NCI-H226 (cell line): ENCODE measurements at regions not wholly inside any gene's neighbourhood (a gene's known extent, or its start where the extent isn't known, plus 50 kb on each side); places are given as distances from the start of the nearest gene placed in this dataset.
"Not testable (repeated sequence)": the region's sequence is repeated elsewhere in the genome, so short reads cannot be mapped to it uniquely, and the experiment has no call there.

Experiments used
- DNase-seq: peaks from one replicate; pipeline ENCODE4 v3.0.0-alpha.2; 2015

GRCh38 chr12:97616946-97617345 is 154.3 kb downstream of the RMST start:
- DNase-seq: no peak

DNA sequence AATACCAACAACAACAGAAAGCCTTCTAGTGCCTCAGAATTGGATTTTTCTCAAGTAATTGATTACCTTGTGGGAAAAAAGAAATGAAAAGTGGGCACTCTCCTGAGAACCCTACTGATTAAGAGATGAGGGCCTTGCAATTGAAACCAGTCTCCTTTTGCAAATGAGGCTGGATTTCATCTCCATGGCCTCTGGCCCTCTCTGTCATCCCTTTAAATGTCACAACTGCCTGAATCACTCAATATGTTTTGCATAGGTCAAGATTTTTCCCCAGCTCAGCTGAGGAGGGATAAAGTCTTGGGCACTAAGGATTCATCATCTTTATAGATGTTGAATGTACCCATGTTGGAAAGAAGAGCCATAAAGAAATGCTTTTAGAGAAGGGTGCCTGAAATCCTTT is 166.4 kb downstream of the RMST start:
- no peak for DNase-seq

GRCh38 chr12:97629382-97629781 is 166.8 kb downstream of the RMST start:
- no peak for DNase-seq

- DNase-seq: no peak
Observed at GRCh38 chr12:97630356-97630755, 167.8 kb downstream of the RMST start.

- no peak for DNase-seq
Observed at GRCh38 chr12:97630875-97631274, 168.3 kb downstream of the RMST start.

- DNase-seq: no peak
Observed at GRCh38 chr12:97637770-97638169, 175.2 kb downstream of the RMST start.

GRCh38 chr12:97638739-97639138 is 176.1 kb downstream of the RMST start:
- DNase-seq: no peak

DNA sequence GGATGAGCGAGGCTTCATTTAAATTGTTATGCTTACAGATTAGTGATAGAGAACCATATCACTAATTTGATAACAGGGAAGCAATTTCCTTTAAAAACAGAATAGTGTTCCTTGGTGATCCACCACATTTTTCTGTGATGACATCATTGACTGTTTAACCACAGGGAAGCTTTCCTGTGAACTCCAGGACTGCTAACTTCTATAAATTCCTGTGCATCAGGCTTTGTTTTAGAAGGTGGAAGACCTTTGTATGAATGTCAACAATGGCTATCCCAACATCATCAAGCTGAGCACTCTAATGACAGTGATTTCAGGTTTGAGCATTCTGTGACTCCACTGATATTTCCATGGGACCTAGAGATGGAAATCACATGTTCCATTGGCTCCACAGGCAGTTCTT is 177.1 kb downstream of the RMST start:
- DNase-seq: no peak

GRCh38 chr12:97640826-97641225 is 178.2 kb downstream of the RMST start:
- no peak for DNase-seq

DNA sequence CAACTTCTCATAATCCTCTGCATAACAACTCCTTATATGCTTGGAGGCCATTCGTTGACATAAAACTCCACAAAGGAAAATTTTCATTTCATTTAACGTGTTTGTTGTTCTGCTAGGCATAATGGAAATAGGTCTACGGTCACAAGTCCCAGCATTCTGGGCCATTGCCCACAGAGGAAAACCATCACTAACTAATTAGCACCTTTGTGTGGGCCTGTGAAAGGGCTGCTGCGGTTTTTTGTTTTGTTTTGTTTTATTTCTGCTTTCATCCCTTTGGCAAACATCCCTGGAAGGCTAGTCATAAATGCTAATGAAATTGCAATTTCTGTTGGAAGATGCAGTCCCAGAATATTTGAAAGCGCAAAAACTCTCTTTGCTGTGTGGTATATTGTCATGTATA is 180.3 kb downstream of the RMST start:
- DNase-seq: no peak

- no peak for DNase-seq
Observed at GRCh38 chr12:97643924-97644323, 181.3 kb downstream of the RMST start.

- DNase-seq: no peak
Observed at GRCh38 chr12:97645726-97646125, 183.1 kb downstream of the RMST start.

- DNase-seq: no peak
Observed at GRCh38 chr12:97647142-97647541, 184.5 kb downstream of the RMST start.

- no peak for DNase-seq
Observed at GRCh38 chr12:97650242-97650641, 187.6 kb downstream of the RMST start.

DNA sequence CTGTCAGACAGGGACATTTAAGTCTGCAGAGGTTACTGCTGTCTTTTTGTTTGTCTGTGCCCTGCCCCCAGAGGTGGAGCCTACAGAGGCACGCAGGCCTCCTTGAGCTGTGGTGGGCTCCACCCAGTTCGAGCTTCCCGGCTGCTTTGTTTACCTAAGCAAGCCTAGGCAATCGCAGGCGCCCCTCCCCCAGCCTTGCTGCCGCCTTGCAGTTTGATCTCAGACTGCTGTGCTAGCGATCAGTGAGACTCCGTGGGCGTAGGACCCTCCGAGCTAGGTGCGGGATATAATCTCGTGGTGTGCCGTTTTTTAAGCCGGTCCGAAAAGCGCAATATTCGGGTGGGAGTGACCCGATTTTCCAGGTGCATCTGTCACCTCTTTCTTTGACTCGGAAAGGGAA is 193.9 kb downstream of the RMST start:
- DNase-seq: not testable (repeated sequence)

DNA sequence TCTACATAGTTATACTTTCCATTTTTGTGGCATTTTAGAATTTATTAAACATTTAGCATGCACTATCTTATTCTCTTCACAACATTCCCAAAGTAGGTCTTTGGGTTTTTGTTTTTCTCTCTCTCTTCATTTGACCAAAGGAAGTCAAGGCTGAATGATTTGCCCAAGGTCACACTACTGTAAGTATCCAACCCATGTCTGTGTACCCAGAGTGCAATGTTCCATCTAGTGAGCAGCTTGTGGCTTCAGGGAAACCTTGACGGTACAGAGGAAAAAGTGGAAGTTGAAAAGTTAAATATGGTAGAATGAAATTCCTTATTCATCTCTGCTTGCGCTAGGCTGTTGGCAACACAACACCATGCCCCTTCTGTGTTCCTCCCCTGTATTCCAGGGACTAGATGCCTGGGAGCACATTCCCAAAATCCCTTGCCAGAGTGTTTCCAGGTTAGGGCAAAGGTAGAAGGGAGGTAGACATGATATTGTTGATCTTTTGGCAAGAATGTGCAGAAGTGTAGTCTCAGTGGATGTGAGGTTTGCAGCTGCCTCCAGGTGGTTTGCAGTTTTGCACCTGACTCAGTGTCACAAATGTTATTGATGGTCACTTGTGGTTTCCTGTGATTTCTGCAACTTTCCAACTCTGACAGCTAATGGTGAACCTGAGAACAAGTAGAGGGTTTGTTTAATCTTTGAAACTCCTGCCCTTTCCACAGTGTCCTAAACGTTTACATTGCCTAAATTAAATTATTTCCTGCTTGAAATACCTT is 196.7 kb downstream of the RMST start:
- no peak for DNase-seq

DNA sequence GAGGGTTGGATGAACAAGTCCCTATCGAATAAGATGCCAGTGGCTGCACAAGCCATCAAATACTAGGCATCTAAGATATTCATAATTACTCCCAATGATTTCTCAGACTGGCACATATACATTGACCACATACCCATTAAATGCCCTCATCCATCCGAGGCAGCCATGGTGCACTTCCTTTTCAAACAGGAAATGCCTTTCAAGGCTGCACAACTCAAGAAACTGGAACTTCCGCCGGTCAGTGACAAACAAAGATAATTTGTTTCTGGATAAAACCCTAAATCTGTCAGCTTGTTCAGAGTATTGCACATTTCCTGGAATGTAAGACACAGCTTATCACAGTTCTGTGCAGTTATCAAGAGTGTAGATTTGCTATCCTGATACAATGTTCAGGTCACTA is 203.7 kb downstream of the RMST start:
- DNase-seq: no peak

- no peak for DNase-seq
Observed at GRCh38 chr12:97672870-97673269, 210.3 kb downstream of the RMST start.

DNA sequence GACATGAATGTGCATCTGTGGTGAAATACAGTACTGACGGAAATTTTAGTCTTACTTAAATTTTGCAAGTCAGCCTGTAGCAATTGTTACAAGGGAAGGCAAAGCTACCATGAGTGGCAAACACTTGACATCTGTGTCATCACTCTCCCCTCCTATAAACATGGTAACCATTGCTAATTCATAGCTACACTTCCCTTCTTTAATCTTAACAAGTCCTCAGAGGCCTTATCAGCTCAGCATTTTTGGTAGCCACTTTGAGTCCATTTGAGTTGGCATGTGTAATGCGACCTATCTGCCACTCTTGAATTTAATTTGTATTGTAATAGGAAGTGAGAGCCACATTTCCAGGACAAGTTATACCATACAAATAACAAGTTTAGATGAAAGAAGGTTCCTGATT is 218.1 kb downstream of the RMST start:
- DNase-seq: no peak

DNA sequence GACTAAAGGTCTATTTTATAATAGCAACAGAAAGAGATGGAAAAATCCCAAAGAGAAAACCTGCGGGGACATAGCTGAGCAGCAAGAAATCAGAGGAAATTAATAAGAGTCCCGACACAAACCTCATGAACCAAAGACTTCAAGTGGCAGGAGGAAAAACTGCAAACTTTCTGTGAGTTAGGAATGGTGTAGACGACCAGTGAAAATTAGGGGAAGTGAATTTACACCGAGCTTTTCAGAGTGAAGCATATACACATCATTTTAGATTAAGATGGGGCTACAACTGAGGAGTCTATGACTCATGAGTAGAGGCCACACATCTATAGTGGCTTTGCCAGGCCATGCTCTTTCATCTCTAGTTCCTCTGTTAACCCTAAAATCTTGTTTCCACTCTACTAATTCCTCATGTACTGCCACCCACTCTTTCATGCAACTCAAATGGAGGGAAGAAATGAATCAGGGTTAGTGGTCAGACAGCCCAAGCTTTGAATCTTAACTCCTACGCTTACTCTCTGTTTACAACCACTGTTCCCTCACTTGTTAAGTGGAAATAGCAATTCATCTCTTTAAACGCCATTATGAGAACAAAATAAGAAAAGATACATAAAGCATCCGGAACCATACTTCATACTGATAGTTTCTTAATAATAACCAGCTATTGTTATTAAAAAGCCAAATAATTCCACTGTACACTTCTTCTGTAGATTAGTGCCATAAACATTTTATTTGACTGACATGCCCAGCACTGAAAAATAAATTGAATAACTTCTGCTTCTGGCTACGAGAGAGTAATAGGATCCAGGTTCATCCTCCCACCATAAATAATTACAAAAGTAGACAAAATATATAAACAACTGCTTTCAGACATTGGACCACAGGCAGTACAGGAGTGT is 219.3 kb downstream of the RMST start:
- DNase-seq: no peak

DNA sequence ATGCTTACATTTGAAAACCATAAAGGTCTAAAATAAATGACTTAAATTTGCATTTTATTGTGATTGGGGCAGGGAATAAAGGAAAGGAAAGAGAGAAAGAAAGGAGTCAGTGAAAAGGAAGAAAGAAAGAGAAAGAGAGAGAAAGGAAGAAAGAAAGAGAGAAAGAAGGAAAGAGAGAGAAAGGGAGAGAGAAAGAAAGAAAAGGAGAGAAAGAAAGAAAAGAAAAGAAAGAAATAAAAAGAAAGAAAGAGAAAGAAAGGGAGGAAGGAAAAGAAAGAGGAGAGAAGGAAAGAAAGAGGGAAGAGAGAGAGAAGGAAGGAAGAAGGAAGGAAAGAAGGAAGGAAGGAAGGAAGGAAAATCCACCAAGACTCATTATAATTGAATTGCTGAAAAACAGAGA is 222.8 kb downstream of the RMST start:
- no peak for DNase-seq

- no peak for DNase-seq
Observed at GRCh38 chr12:97701901-97702300, 239.3 kb downstream of the RMST start.

GRCh38 chr12:97711392-97711791 is 248.8 kb downstream of the RMST start:
- DNase-seq: no peak

DNA sequence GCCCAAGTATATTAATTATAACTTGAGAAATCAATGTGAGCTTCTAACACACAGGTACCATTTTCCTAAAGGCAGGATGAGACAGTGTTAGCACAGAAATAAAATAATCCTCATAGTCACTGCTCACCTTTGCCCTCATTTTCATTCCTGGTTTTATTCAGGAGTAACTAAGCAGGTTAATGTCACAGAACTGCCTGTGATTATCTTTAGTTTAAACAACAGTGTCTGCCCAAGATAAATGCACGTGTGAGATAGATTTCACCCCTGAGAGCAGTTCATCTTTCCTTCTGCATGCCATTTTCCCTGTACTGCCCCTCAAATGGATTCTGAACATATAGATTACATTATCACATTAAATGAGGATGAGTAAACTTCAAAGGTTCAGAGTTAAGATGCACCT is 250.7 kb downstream of the RMST start:
- DNase-seq: no peak
